ENCODE measurements at regions not wholly inside any gene's neighbourhood (a gene's known extent, or its start where the extent isn't known, plus 50 kb on each side); places are given as distances from the start of the nearest gene placed in this dataset.

- H3K4me3 Mint-ChIP-seq: no peak overlapping the region
- no peaks in the 10 kb centered on the region for H3K36me3 Mint-ChIP-seq
- peaks cover 11% of the 10 kb centered on the region for H3K27me3 Mint-ChIP-seq
- no peak for DNase-seq (ENCODE audit: extremely low spot score, unreplicated experiment)
- no peaks in the 10 kb centered on the region for H3K4me1 Mint-ChIP-seq (ENCODE audit: unreplicated experiment)
- H3K9me3 Mint-ChIP-seq: no peaks in the 10 kb centered on the region
- no peak overlapping the region for H3K27ac Mint-ChIP-seq
- no peak for TF ChIP-seq CTCF (conservative IDR thresholded peaks at IDR 0.05)
Observed at GRCh38 chr1:212542761-212543187, 65.8 kb upstream of the ATF3 start.

GRCh38 chr1:212544110-212544509 lies 64.5 kb upstream of the ATF3 start:
- no peaks in the 10 kb centered on the region for H3K4me1 Mint-ChIP-seq (ENCODE audit: unreplicated experiment)

GRCh38 chr1:212545941-212546635 lies 62.5 kb upstream of the ATF3 start:
- no peak for TF ChIP-seq CTCF (conservative IDR thresholded peaks at IDR 0.05)
- no peak overlapping the region for H3K27ac Mint-ChIP-seq

More at GRCh38 chr1:212544110-212544509, 64.5 kb upstream of the ATF3 start:
- Mint-ChIP-seq H3K4me3 (no peak overlapping the region), H3K36me3 (no peaks in the 10 kb centered on the region), H3K27me3 (peaks cover 15% of the 10 kb centered on the region), H3K9me3 (no peaks in the 10 kb centered on the region), H3K27ac (no peak overlapping the region)
- no peak for DNase-seq (ENCODE audit: extremely low spot score, unreplicated experiment)
- TF ChIP-seq CTCF (conservative IDR thresholded peaks at IDR 0.05): no peak

GRCh38 chr1:212549503-212550017 lies 59.0 kb upstream of the ATF3 start:
- Mint-ChIP-seq H3K36me3 (no peaks in the 10 kb centered on the region), H3K4me1 (ENCODE audit: unreplicated experiment) (no peaks in the 10 kb centered on the region), H3K4me3 (no peak overlapping the region), H3K9me3 (no peaks in the 10 kb centered on the region), H3K27me3 (peaks cover 6% of the 10 kb centered on the region), H3K27ac (no peak overlapping the region)
- TF ChIP-seq CTCF (conservative IDR thresholded peaks at IDR 0.05): no peak
- no peak for DNase-seq (ENCODE audit: extremely low spot score, unreplicated experiment)

More at GRCh38 chr1:212545941-212546635, 62.5 kb upstream of the ATF3 start:
- H3K36me3 Mint-ChIP-seq: no peaks in the 10 kb centered on the region
- no peaks in the 10 kb centered on the region for H3K9me3 Mint-ChIP-seq
- H3K4me3 Mint-ChIP-seq: no peak overlapping the region
- H3K4me1 Mint-ChIP-seq (ENCODE audit: unreplicated experiment): no peaks in the 10 kb centered on the region
- no peak for DNase-seq (ENCODE audit: extremely low spot score, unreplicated experiment)
- peaks cover 11% of the 10 kb centered on the region for H3K27me3 Mint-ChIP-seq

- no peaks in the 10 kb centered on the region for H3K36me3 Mint-ChIP-seq
- no peak overlapping the region for H3K4me3 Mint-ChIP-seq
- H3K27ac Mint-ChIP-seq: no peak overlapping the region
- peaks cover 4% of the 10 kb centered on the region for H3K27me3 Mint-ChIP-seq
- H3K9me3 Mint-ChIP-seq: no peaks in the 10 kb centered on the region
- H3K4me1 Mint-ChIP-seq (ENCODE audit: unreplicated experiment): no peaks in the 10 kb centered on the region
- no peak for DNase-seq (ENCODE audit: extremely low spot score, unreplicated experiment)
- TF ChIP-seq CTCF (conservative IDR thresholded peaks at IDR 0.05): no peak
Observed at GRCh38 chr1:212551929-212552328, 56.6 kb upstream of the ATF3 start.

Data from type B pancreatic cell (in vitro differentiated cells).